HepG2 (cell line): ENCODE measurements at regions not wholly inside any gene's neighbourhood (a gene's known extent, or its start where the extent isn't known, plus 50 kb on each side); places are given as distances from the start of the nearest gene placed in this dataset.

Source experiments
- ATAC-seq: fragments of 200-7000 bp; cut with Tn5 transposase; 3 replicates; pipeline ENCODE4 v1.9.1; 2020; ENCODE audit warnings: mild to moderate bottlenecking, moderate library complexity
- BruUV-seq: library from RNA; stranded (reverse); fragments of 400-500 nt; replicated peaks from 2 replicates; lab custom pipeline; 2021; lab: Mats Ljungman, UMichigan
- CTCF ChIA-PET: fragments of 300-600 bp; formaldehyde crosslinking; extraction: SDS; loops from one replicate; lab custom pipeline; 2021; ENCODE audit warnings: low total read pairs, inconsistent platforms, low intra/inter-chr PET ratio; lab: Yijun Ruan, JAX
- POLR2A ChIA-PET: fragments of 350-600 bp; sonication (Branson Sonifier 250); formaldehyde crosslinking; loops from one replicate; lab custom pipeline; 2020; ENCODE audit warnings: antibody characterized with exemption, inconsistent platforms; lab: Yijun Ruan, JAX
- DNase-seq: peaks from one replicate; pipeline ENCODE4 v3.0.0-alpha.2; 2015; ENCODE audit warnings: low spot score
- FAIRE-seq: peaks from 3 replicates; lab custom pipeline; 2011; peaks lifted over from hg19 to GRCh38; lab: Jason Lieb, UNC
- H2AFZ ChIP-seq: one replicate; pipeline ENCODE4 v1.6.1; 2011; ENCODE audit warnings: low read length, inconsistent platforms
- H3K27ac ChIP-seq: fragments of 300-600 bp; 3 replicates; pipeline ENCODE4 v1.8.0; 2011; ENCODE audit warnings: mixed run types, mild to moderate bottlenecking, mixed read lengths, low read length, inconsistent platforms; ENCODE audit not compliant: insufficient read depth; ENCODE audit errors: extremely low read length
- H3K27me3 ChIP-seq, 2 experiments: fragments of 200-600 bp in 1 of 2; 2 replicates in 1 of 2; 3 replicates in 1 of 2; pipeline versions ENCODE4 v1.6.0 to v1.8.0; 2011; ENCODE audit warnings: low read length in 2 of 2, mild to moderate bottlenecking in 2 of 2, moderate library complexity in 2 of 2, inconsistent platforms in 1 of 2; ENCODE audit not compliant: insufficient read depth in 2 of 2, control insufficient read depth in 1 of 2
- H3K36me3 ChIP-seq, 2 experiments: fragments of 200-600 bp in 1 of 2; replicated peaks in 1 of 2; 2 replicates in 1 of 2; 3 replicates in 1 of 2; pipeline versions ENCODE4 v1.5.1 to v1.8.0; 2011; ENCODE audit warnings: low read length in 2 of 2, inconsistent platforms in 1 of 2; ENCODE audit not compliant: insufficient read depth in 2 of 2, control insufficient read depth in 1 of 2
- H3K4me1 ChIP-seq: 2 replicates; pipeline ENCODE4 v1.5.1; 2012; ENCODE audit warnings: low read length, inconsistent platforms; ENCODE audit not compliant: insufficient read depth
- H3K4me2 ChIP-seq: 2 replicates; pipeline ENCODE4 v1.6.0; 2011; ENCODE audit warnings: low read depth, low read length, inconsistent platforms
- H3K4me3 ChIP-seq, 3 experiments: fragments of 200-600 bp in 1 of 3; sonication (generic), shearing (Covaris generic) in 1 of 3; replicated peaks in 1 of 3; 2 replicates each; pipeline ENCODE4 v1.5.1; 2011 to 2016; ENCODE audit warnings: low read length in 3 of 3, inconsistent platforms in 2 of 3, low read depth in 2 of 3, mild to moderate bottlenecking in 2 of 3, control low read depth in 1 of 3, mixed read lengths in 1 of 3; ENCODE audit not compliant: insufficient read depth in 1 of 3
- H3K79me2 ChIP-seq: one replicate; pipeline ENCODE4 v1.6.1; 2011; ENCODE audit warnings: low read length, inconsistent platforms; ENCODE audit not compliant: insufficient read depth
- H3K9ac ChIP-seq: 2 replicates; pipeline ENCODE4 v1.6.0; 2011; ENCODE audit warnings: mild to moderate bottlenecking, low read depth, low read length, inconsistent platforms; ENCODE audit not compliant: insufficient read depth
- H3K9me3 ChIP-seq: 2 replicates; pipeline ENCODE4 v1.5.1; 2012; ENCODE audit warnings: mild to moderate bottlenecking, low read length
- H4K20me1 ChIP-seq: 2 replicates; pipeline ENCODE4 v1.6.0; 2011; ENCODE audit warnings: inconsistent platforms, mild to moderate bottlenecking, low read length, moderate library complexity; ENCODE audit not compliant: insufficient read depth
- ATF7 ChIP-seq, 2 experiments: fragments of 450-650 bp in 1 of 2; sonication (generic) in 1 of 2; formaldehyde crosslinking in 1 of 2; IDR thresholded peaks; 2 replicates each; pipeline versions ENCODE4 v1.4.0 to v1.6.1; 2016 to 2020; ENCODE audit warnings: antibody characterized with exemption in 1 of 2, mild to moderate bottlenecking in 1 of 2, missing genetic modification reagents in 1 of 2
- CHCHD3 ChIP-seq: sonication (generic); formaldehyde crosslinking; IDR thresholded peaks from 2 replicates; pipeline ENCODE4 v1.8.0; 2022; ENCODE audit warnings: mild to moderate bottlenecking, missing genetic modification reagents, moderate library complexity
- DDIT3 ChIP-seq: sonication (generic); formaldehyde crosslinking; IDR thresholded peaks from 2 replicates; pipeline ENCODE4 v1.4.0; 2020; ENCODE audit warnings: mild to moderate bottlenecking, missing genetic modification reagents
- HDAC1 ChIP-seq: sonication (generic); formaldehyde crosslinking; IDR thresholded peaks from 2 replicates; pipeline ENCODE4 v1.5.1; 2020; ENCODE audit warnings: mild to moderate bottlenecking, missing genetic modification reagents
- NCOA5 ChIP-seq: sonication (generic); formaldehyde crosslinking; IDR thresholded peaks from 2 replicates; pipeline ENCODE4 v1.4.0; 2020; ENCODE audit warnings: missing genetic modification reagents
- PCBP2 ChIP-seq: fragments of 200-400 bp; formaldehyde crosslinking; optimal IDR thresholded peaks from 2 replicates; pipeline ENCODE3; 2018; ENCODE audit warnings: low read length, low read depth; ENCODE audit not compliant: poor library complexity, severe bottlenecking
- SPEN ChIP-seq: sonication (generic); formaldehyde crosslinking; IDR thresholded peaks from 2 replicates; pipeline ENCODE4 v1.5.1; 2020; ENCODE audit warnings: low read depth, mild to moderate bottlenecking, missing genetic modification reagents
- TBX2 ChIP-seq: sonication (generic); formaldehyde crosslinking; IDR thresholded peaks from 2 replicates; pipeline ENCODE4 v1.5.0; 2020; ENCODE audit warnings: missing genetic modification reagents, mild to moderate bottlenecking, borderline replicate concordance
- ZBTB1 ChIP-seq: sonication (generic); formaldehyde crosslinking; IDR thresholded peaks from 2 replicates; pipeline ENCODE4 v1.4.0; 2020; ENCODE audit warnings: missing genetic modification reagents, borderline replicate concordance
- ZNF549 ChIP-seq: sonication (generic); formaldehyde crosslinking; IDR thresholded peaks from 2 replicates; pipeline ENCODE4 v1.5.0; 2020; ENCODE audit warnings: missing genetic modification reagents
- ZNF570 ChIP-seq: sonication (generic); formaldehyde crosslinking; IDR thresholded peaks from 2 replicates; pipeline ENCODE4 v1.4.0; 2020; ENCODE audit warnings: mild to moderate bottlenecking, missing genetic modification reagents, borderline replicate concordance
- ZNF670 ChIP-seq: sonication (generic); formaldehyde crosslinking; IDR thresholded peaks from 2 replicates; pipeline ENCODE4 v1.8.0; 2022; ENCODE audit warnings: mild to moderate bottlenecking, missing genetic modification reagents, borderline replicate concordance
- ZNF83 ChIP-seq: sonication (generic); formaldehyde crosslinking; IDR thresholded peaks from 2 replicates; pipeline ENCODE4 v1.4.0; 2020; ENCODE audit warnings: missing genetic modification reagents, mild to moderate bottlenecking, borderline replicate concordance
- ZSCAN5A ChIP-seq: sonication (generic); formaldehyde crosslinking; IDR thresholded peaks from 2 replicates; pipeline ENCODE4 v1.8.0; 2022; ENCODE audit warnings: mild to moderate bottlenecking, missing genetic modification reagents, borderline replicate concordance
- WGBS: methylation state at CpG from one replicate; pipeline ENCODE4 v1.1.6; 2017; ENCODE audit warnings: low lambda C conversion rate; 5-methylcytosine and 5-hydroxymethylcytosine counted together
- in situ Hi-C: cut with HindIII; loops from 2 replicates; pipeline ENCODE4 v1.10.0; 2017; ENCODE audit warnings: low pct_unique_long_range_greater_than_20kb; ENCODE audit not compliant: extremely low pct_ligation_motif_present
- intact Hi-C: fragments of 100-400 bp; cut with micrococcal nuclease; formaldehyde crosslinking; loops from one replicate; pipeline ENCODE4 v1.10.0; 2022; ENCODE audit not compliant: unreplicated experiment
- TF ChIP-seq, protein P1 (sequence below): sonication (generic); formaldehyde crosslinking; IDR thresholded peaks from 2 replicates; pipeline ENCODE4 v1.4.0; 2020; ENCODE audit warnings: missing genetic modification reagents

GRCh38 chr19:29475469-29475868 is 50.3 kb upstream of the VSTM2B start:
- ChIA-PET POLR2A (no interaction called here), CTCF (no interaction called here)
- in situ Hi-C loops: no loop called here
- ATAC-seq (no peak), FAIRE-seq (no peak)
- WGBS: 21% methylated on average over 10 of the region's 12 CpGs
- no peak overlapping the region for H3K27ac ChIP-seq
- no peaks in the 10 kb centered on the region for H4K20me1 ChIP-seq
- H3K4me3 ChIP-seq: no peak overlapping the region
- H3K4me1 ChIP-seq: no peaks in the 10 kb centered on the region
- H3K36me3 ChIP-seq: no peaks in the 10 kb centered on the region
- H3K9me3 ChIP-seq: no peaks in the 10 kb centered on the region
- H3K79me2 ChIP-seq: no peaks in the 10 kb centered on the region
- TF ChIP-seq ZSCAN5A (CRISPR knock-in tag): no peak
- no peak for TF ChIP-seq DDIT3 (CRISPR knock-in tag)
- no peak for TF ChIP-seq NCOA5
- no peak for TF ChIP-seq ZNF83 (CRISPR knock-in tag)
- no peak for TF ChIP-seq TBX2 (CRISPR knock-in tag)
- TF ChIP-seq ZNF549 (CRISPR knock-in tag): no peak
- no peak for TF ChIP-seq SPEN (CRISPR knock-in tag)
- TF ChIP-seq PCBP2: no peak
- TF ChIP-seq, protein P1, sequence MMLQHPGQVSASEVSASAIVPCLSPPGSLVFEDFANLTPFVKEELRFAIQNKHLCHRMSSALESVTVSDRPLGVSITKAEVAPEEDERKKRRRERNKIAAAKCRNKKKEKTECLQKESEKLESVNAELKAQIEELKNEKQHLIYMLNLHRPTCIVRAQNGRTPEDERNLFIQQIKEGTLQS (CRISPR knock-in tag): no peak
- TF ChIP-seq HDAC1: no peak
- TF ChIP-seq CHCHD3: no peak
- no peak for TF ChIP-seq ZNF670 (CRISPR knock-in tag)
- no peak for TF ChIP-seq ZBTB1 (CRISPR knock-in tag)
- no peak for TF ChIP-seq ZNF570 (CRISPR knock-in tag)
- no peak for TF ChIP-seq ATF7 (IDR thresholded peaks at IDR 0.05)
- no peak for TF ChIP-seq ATF7 (CRISPR knock-in tag; IDR thresholded peaks at IDR 0.05)
- TF ChIP-seq, all 625 proteins: peak for 0
- no peak overlapping the region for H3K9ac ChIP-seq
- intact Hi-C loops: no loop called here
- no TSS peak for BruUV-seq
- H2AFZ ChIP-seq: no peak overlapping the region
- H3K4me2 ChIP-seq: no peak overlapping the region
- peaks cover 0 to 2% of the 10 kb centered on the region in 2 experiments; a peak in 2 of 5 replicates for H3K27me3 ChIP-seq
- no peak for DNase-seq
